ENCODE measurements at regions not wholly inside any gene's neighbourhood (a gene's known extent, or its start where the extent isn't known, plus 50 kb on each side); places are given as distances from the start of the nearest gene placed in this dataset.
"Not testable (repeated sequence)": the region's sequence is repeated elsewhere in the genome, so short reads cannot be mapped to it uniquely, and the experiment has no call there.

- DNase-seq (ENCODE audit: low read depth in 2 of 2, low spot score in 1 of 2) = no peak
These were observed 131.9 kb upstream of the SMIM31 start for GRCh38 chr4:164621886-164622521.

GRCh38 chr4:164623099-164623498 lies 130.8 kb upstream of the SMIM31 start:
- DNase-seq (ENCODE audit: low read depth in 2 of 2, low spot score in 1 of 2) = no peak

DNA sequence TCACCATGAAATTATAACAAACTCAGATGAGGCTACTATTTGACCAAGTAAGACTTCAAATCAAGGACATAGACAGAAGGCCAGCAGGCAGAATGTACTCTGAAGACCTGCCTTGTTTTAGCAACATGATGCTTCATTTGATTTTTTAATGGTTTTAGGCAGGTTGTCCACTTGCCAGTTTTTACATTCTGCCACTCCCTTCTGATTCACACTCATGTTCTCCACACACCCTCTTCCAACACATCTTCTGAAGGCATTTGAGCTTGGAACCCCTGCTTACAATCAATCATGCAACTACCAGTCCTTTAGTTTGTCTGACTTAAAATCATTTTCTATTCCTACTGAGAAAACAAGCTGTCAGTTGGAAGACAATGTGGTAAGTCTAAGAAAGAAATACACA lies 114.9 kb upstream of the SMIM31 start:
- DNase-seq (ENCODE audit: low read depth in 2 of 2, low spot score in 1 of 2) = no peak

DNA sequence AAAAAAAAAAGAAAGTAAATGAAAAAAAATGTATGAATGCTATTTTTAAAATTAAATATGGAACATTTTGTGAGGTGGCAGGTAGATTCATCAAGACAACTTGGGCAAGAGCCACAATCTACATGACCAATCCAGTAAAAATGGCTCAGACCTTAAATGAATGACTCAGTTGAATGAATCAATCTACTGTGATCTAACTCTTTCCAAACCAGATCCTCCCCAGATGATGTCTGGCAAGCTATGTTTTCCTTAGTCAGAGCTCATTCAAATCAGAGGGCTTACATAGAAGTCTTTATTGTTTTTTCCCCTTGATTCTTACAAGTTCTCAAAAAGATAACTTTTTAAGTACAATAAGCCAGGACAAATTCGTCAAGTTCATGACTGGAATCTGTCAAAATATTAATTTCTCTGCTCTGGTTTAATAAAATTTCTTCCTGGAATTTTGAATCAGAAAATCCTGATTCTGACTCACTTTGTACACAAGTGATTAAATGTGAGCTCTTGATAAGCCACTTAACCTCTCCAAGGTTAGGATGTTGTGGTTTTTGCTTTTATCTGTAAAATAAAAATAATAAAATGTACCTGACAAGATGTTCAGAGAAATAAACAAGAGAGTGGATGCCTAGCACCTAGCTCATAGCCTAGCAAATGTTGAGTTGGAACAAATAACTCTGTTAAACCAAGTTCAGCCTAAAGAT lies 105.6 kb upstream of the SMIM31 start:
- DNase-seq (ENCODE audit: low read depth in 2 of 2, low spot score in 1 of 2) = no peak

GRCh38 chr4:164648849-164649212 lies 105.1 kb upstream of the SMIM31 start:
- no peak for DNase-seq (ENCODE audit: low read depth in 2 of 2, low spot score in 1 of 2)

- DNase-seq (ENCODE audit: low read depth in 2 of 2, low spot score in 1 of 2) = no peak
These were observed 94.2 kb upstream of the SMIM31 start for GRCh38 chr4:164659765-164660164.

- not testable (repeated sequence) for DNase-seq (ENCODE audit: low read depth in 2 of 2, low spot score in 1 of 2)
These were observed 77.8 kb upstream of the SMIM31 start for GRCh38 chr4:164676152-164676551.

GRCh38 chr4:164683040-164683439 lies 70.9 kb upstream of the SMIM31 start:
- no peak for DNase-seq (ENCODE audit: low read depth in 2 of 2, low spot score in 1 of 2)

DNA sequence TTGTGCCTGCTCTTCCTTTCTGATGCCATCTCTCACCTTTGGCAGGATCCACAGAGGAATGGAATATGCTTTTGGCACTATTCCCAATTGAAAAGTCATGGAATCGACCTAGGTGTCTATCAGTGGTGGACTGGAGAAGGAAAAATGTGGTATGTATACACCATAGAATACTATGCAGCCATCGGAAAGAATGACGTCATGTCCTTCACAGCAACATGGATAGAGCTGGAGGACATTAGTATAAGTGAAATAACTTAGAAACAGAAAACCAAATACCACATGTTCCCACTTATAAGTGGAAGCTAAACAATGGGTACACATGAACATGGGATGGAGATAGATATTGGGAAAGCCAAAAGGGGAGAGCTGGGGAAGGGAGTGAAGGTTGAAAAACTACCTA lies 58.3 kb upstream of the SMIM31 start:
- DNase-seq (ENCODE audit: low read depth in 2 of 2, low spot score in 1 of 2) = no peak

DNA sequence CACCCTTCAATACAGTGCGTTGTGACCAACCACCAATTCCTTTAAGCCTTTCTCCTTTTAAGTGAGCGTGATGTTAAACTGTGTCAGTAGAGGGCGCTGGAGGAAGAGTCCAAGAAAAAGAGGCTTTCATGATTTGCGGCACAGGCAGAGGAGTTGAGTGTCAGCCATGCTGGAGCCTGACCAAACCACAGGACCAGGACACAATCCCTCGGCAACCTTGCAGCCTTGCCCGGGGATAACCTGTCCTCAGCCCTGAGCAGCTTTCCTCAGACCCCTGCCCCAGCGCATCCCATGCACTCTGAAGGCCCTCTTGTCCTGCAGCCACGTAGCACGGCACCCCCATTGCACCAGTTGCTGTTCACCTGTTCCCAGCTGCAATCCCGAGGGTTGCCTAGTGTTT lies 53.5 kb upstream of the SMIM31 start:
- DNase-seq (ENCODE audit: low read depth in 2 of 2, low spot score in 1 of 2) = no peak

- DNase-seq (ENCODE audit: low read depth in 2 of 2, low spot score in 1 of 2) = no peak
These were observed 52.3 kb upstream of the SMIM31 start for GRCh38 chr4:164701665-164702064.
